HG02970 (cell line): ENCODE measurements at regions not wholly inside any gene's neighbourhood (a gene's known extent, or its start where the extent isn't known, plus 50 kb on each side); places are given as distances from the start of the nearest gene placed in this dataset.

Source experiments
- ATAC-seq: cut with Tn5 transposase; IDR thresholded peaks from one replicate; pipeline ENCODE4 v1.9.1; 2021; ENCODE audit warnings: mild to moderate bottlenecking, moderate library complexity, moderate number of reproducible peaks; ENCODE audit not compliant: unreplicated experiment, low FRiP score

GRCh38 chr1:163781146-163781545 is 459.4 kb downstream of the NUF2 start:
- ATAC-seq: no peak

GRCh38 chr1:163785868-163786405 is 464.2 kb downstream of the NUF2 start:
- ATAC-seq: no peak

GRCh38 chr1:163789911-163790310 is 468.2 kb downstream of the NUF2 start:
- ATAC-seq: no peak

GRCh38 chr1:163794551-163794950 is 472.8 kb downstream of the NUF2 start:
- no peak for ATAC-seq

- no peak for ATAC-seq
Observed at GRCh38 chr1:163796394-163796821, 474.7 kb downstream of the NUF2 start.

- ATAC-seq: no peak
Observed at GRCh38 chr1:163797816-163798215, 476.1 kb downstream of the NUF2 start.

GRCh38 chr1:163799190-163799805 is 477.5 kb downstream of the NUF2 start:
- ATAC-seq: no peak

- no peak for ATAC-seq
Observed at GRCh38 chr1:163807331-163808049, 485.7 kb downstream of the NUF2 start.

GRCh38 chr1:163813251-163813650 is 491.5 kb downstream of the NUF2 start:
- no peak for ATAC-seq

GRCh38 chr1:163820226-163820625 is 498.5 kb downstream of the NUF2 start:
- no peak for ATAC-seq

- no peak for ATAC-seq
Observed at GRCh38 chr1:163820766-163821165, 499.0 kb downstream of the NUF2 start.

GRCh38 chr1:163821679-163822078 is 499.9 kb downstream of the NUF2 start:
- no peak for ATAC-seq

- no peak for ATAC-seq
Observed at GRCh38 chr1:163823017-163823416, 501.3 kb downstream of the NUF2 start.

- no peak for ATAC-seq
Observed at GRCh38 chr1:163824006-163824405, 502.3 kb downstream of the NUF2 start.

GRCh38 chr1:163824490-163824889 is 502.7 kb downstream of the NUF2 start:
- ATAC-seq: no peak

GRCh38 chr1:163826500-163826899 is 504.7 kb downstream of the NUF2 start:
- no peak for ATAC-seq

GRCh38 chr1:163834778-163835177 is 513.0 kb downstream of the NUF2 start:
- no peak for ATAC-seq

- no peak for ATAC-seq
Observed at GRCh38 chr1:163836481-163836880, 514.7 kb downstream of the NUF2 start.

- ATAC-seq: no peak
Observed at GRCh38 chr1:163837206-163837605, 515.5 kb downstream of the NUF2 start.

- no peak for ATAC-seq
Observed at GRCh38 chr1:163842571-163842970, 520.8 kb downstream of the NUF2 start.

GRCh38 chr1:163844459-163844858 is 522.7 kb downstream of the NUF2 start:
- no peak for ATAC-seq

- no peak for ATAC-seq
Observed at GRCh38 chr1:163845279-163845678, 523.5 kb downstream of the NUF2 start.
